MM.1S (cell line): ENCODE measurements at regions not wholly inside any gene's neighbourhood (a gene's known extent, or its start where the extent isn't known, plus 50 kb on each side); places are given as distances from the start of the nearest gene placed in this dataset.

ENCODE experiments used
- DNase-seq: peaks from one replicate; pipeline ENCODE4 v3.0.0-alpha.2; 2015
- H2AFZ ChIP-seq: fragments of 300-600 bp; sonication (generic); 2 replicates; pipeline ENCODE4 v1.6.0; 2016; ENCODE audit warnings: antibody characterized with exemption, low read length
- H3F3A ChIP-seq: fragments of 300-600 bp; sonication (generic); 2 replicates; pipeline ENCODE4 v1.6.1; 2016; ENCODE audit warnings: mild to moderate bottlenecking, antibody characterized with exemption, low read length, moderate library complexity, mixed read lengths; ENCODE audit not compliant: insufficient read depth
- H3K27ac ChIP-seq: fragments of 300-600 bp; sonication (generic); 2 replicates; pipeline ENCODE4 v1.5.1; 2016; ENCODE audit warnings: mild to moderate bottlenecking, low read length
- H3K27me3 ChIP-seq: fragments of 300-600 bp; sonication (generic); replicated peaks from 2 replicates; pipeline ENCODE4 v1.6.0; 2016; ENCODE audit warnings: low read length; ENCODE audit not compliant: insufficient read depth
- H3K36me3 ChIP-seq: fragments of 300-600 bp; sonication (generic); replicated peaks from 2 replicates; pipeline ENCODE4 v1.6.1; 2016; ENCODE audit warnings: mild to moderate bottlenecking, low read length, mixed read lengths; ENCODE audit not compliant: insufficient read depth
- H3K4me1 ChIP-seq: fragments of 300-600 bp; sonication (generic); 2 replicates; pipeline ENCODE4 v1.6.1; 2016; ENCODE audit warnings: low read length, mixed read lengths
- H3K4me2 ChIP-seq: fragments of 300-600 bp; sonication (generic); 2 replicates; pipeline ENCODE4 v1.6.0; 2016; ENCODE audit warnings: low read depth, low read length
- H3K4me3 ChIP-seq: fragments of 300-600 bp; sonication (generic); 2 replicates; pipeline ENCODE4 v1.5.1; 2016; ENCODE audit warnings: low read length, mixed read lengths
- H3K79me2 ChIP-seq: fragments of 300-600 bp; sonication (generic); 2 replicates; pipeline ENCODE4 v1.6.1; 2016; ENCODE audit warnings: mixed run types, low read length, mixed read lengths
- H3K9ac ChIP-seq: fragments of 300-600 bp; sonication (generic); 2 replicates; pipeline ENCODE4 v1.6.1; 2016; ENCODE audit warnings: low read length, mixed read lengths
- H3K9me2 ChIP-seq: fragments of 300-600 bp; sonication (generic); replicated peaks from 2 replicates; pipeline ENCODE4 v1.6.1; 2016; ENCODE audit warnings: mild to moderate bottlenecking, low read length, mixed read lengths; ENCODE audit not compliant: insufficient read depth
- H3K9me3 ChIP-seq: fragments of 300-600 bp; sonication (generic); replicated peaks from 2 replicates; pipeline ENCODE4 v1.6.1; 2016; ENCODE audit warnings: mild to moderate bottlenecking, low read length, mixed read lengths; ENCODE audit not compliant: insufficient read depth
- H4K20me1 ChIP-seq: fragments of 300-600 bp; sonication (generic); 2 replicates; pipeline ENCODE4 v1.6.1; 2016; ENCODE audit warnings: mild to moderate bottlenecking, low read length, moderate library complexity, mixed read lengths; ENCODE audit not compliant: insufficient read depth
- CTCF ChIP-seq: fragments of 300-600 bp; sonication (generic); IDR thresholded peaks from 2 replicates; pipeline ENCODE4 v1.5.1; 2016; ENCODE audit warnings: antibody characterized with exemption, low read length, mixed read lengths
- EZH2 ChIP-seq: fragments of 300-600 bp; sonication (generic); optimal IDR thresholded peaks from 2 replicates; pipeline ENCODE3; 2017; ENCODE audit warnings: low read depth, mild to moderate bottlenecking, antibody characterized with exemption, low read length, mixed read lengths
- EZH2phosphoT487 ChIP-seq: fragments of 300-600 bp; sonication (generic); IDR thresholded peaks from 2 replicates; pipeline ENCODE4 v1.6.1; 2018; ENCODE audit warnings: antibody characterized with exemption, low read length

GRCh38 chr3:31234145-31234544 lies 298.6 kb upstream of the STT3B start:
- no peaks in the 10 kb centered on the region for H3K4me1 ChIP-seq
- no peak for DNase-seq
- H3K36me3 ChIP-seq, result no peaks in the 10 kb centered on the region
- no peaks in the 10 kb centered on the region for H3F3A ChIP-seq
- H4K20me1 ChIP-seq, result no peaks in the 10 kb centered on the region
- no peak overlapping the region for H3K27ac ChIP-seq
- no peak overlapping the region for H3K4me2 ChIP-seq
- no peaks in the 10 kb centered on the region for H3K79me2 ChIP-seq
- no peak overlapping the region for H2AFZ ChIP-seq
- H3K9me2 ChIP-seq, result no peaks in the 10 kb centered on the region
- TF ChIP-seq EZH2 (no peak), CTCF (no peak), EZH2phosphoT487 (no peak)
- no peaks in the 10 kb centered on the region for H3K27me3 ChIP-seq
- no peaks in the 10 kb centered on the region for H3K9me3 ChIP-seq
- no peak overlapping the region for H3K9ac ChIP-seq
- H3K4me3 ChIP-seq, result no peak overlapping the region

- H3K9me3 ChIP-seq, result no peaks in the 10 kb centered on the region
Measured at GRCh38 chr3:31235062-31235700, 297.5 kb upstream of the STT3B start.

GRCh38 chr3:31237887-31238286 lies 294.8 kb upstream of the STT3B start:
- H4K20me1 ChIP-seq, result no peaks in the 10 kb centered on the region
- no peak overlapping the region for H3K27ac ChIP-seq
- H3F3A ChIP-seq, result no peaks in the 10 kb centered on the region
- H3K4me1 ChIP-seq, result no peaks in the 10 kb centered on the region
- no peak overlapping the region for H3K9ac ChIP-seq
- TF ChIP-seq EZH2phosphoT487 (no peak), EZH2 (no peak), CTCF (no peak)
- no peak overlapping the region for H3K4me2 ChIP-seq
- H3K36me3 ChIP-seq, result no peaks in the 10 kb centered on the region
- no peak for DNase-seq
- H3K79me2 ChIP-seq, result no peaks in the 10 kb centered on the region
- H3K9me3 ChIP-seq, result no peaks in the 10 kb centered on the region
- H2AFZ ChIP-seq, result no peak overlapping the region
- no peak overlapping the region for H3K4me3 ChIP-seq
- no peaks in the 10 kb centered on the region for H3K27me3 ChIP-seq
- no peaks in the 10 kb centered on the region for H3K9me2 ChIP-seq

More at GRCh38 chr3:31235062-31235700, 297.5 kb upstream of the STT3B start:
- no peak overlapping the region for H3K9ac ChIP-seq
- no peaks in the 10 kb centered on the region for H3K79me2 ChIP-seq
- H3K9me2 ChIP-seq, result no peaks in the 10 kb centered on the region
- H3K27ac ChIP-seq, result no peak overlapping the region
- no peaks in the 10 kb centered on the region for H3K27me3 ChIP-seq
- no peak for DNase-seq
- no peak overlapping the region for H2AFZ ChIP-seq
- no peaks in the 10 kb centered on the region for H3K36me3 ChIP-seq
- no peak overlapping the region for H3K4me3 ChIP-seq
- no peak overlapping the region for H3K4me2 ChIP-seq
- H4K20me1 ChIP-seq, result no peaks in the 10 kb centered on the region
- H3F3A ChIP-seq, result no peaks in the 10 kb centered on the region
- no peak for TF ChIP-seq EZH2
- no peak for TF ChIP-seq CTCF
- TF ChIP-seq EZH2phosphoT487, result no peak
- H3K4me1 ChIP-seq, result no peaks in the 10 kb centered on the region
